ENCODE measurements at regions not wholly inside any gene's neighbourhood (a gene's known extent, or its start where the extent isn't known, plus 50 kb on each side); places are given as distances from the start of the nearest gene placed in this dataset.

- POLR2A ChIA-PET (ENCODE audit: low non-redundant PET), result no interaction called here
These were observed 56.9 kb upstream of the EDNRB start for GRCh38 chr13:77975358-77976042.

DNA sequence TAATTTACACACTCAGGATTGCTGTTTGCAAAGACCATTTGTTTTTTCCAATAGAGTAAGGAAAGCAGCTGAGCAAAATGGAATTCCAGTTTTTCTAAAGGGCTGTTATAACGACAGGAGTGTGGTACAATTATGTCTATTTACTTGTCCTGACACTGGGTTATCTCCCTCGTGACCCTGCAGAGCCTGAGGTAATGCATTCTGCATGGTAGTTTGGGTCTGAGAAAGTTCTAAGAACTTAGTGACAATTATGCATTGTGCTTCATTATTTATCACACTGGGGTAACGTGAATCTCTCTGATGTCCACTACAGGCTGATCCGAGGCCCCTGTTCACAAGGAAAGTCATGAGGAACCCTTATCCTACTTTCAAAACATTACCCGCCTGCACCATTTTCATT is 50.7 kb upstream of the EDNRB start:
- TF ChIP-seq, protein P1, sequence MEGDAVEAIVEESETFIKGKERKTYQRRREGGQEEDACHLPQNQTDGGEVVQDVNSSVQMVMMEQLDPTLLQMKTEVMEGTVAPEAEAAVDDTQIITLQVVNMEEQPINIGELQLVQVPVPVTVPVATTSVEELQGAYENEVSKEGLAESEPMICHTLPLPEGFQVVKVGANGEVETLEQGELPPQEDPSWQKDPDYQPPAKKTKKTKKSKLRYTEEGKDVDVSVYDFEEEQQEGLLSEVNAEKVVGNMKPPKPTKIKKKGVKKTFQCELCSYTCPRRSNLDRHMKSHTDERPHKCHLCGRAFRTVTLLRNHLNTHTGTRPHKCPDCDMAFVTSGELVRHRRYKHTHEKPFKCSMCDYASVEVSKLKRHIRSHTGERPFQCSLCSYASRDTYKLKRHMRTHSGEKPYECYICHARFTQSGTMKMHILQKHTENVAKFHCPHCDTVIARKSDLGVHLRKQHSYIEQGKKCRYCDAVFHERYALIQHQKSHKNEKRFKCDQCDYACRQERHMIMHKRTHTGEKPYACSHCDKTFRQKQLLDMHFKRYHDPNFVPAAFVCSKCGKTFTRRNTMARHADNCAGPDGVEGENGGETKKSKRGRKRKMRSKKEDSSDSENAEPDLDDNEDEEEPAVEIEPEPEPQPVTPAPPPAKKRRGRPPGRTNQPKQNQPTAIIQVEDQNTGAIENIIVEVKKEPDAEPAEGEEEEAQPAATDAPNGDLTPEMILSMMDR (conservative IDR thresholded peaks at IDR 0.05; ENCODE audit: low read depth), result no peak
- H3K27ac ChIP-seq, result no peak overlapping the region
- CTCF ChIA-PET, result no interaction called here
- POLR2A ChIA-PET (ENCODE audit: low non-redundant PET), result no interaction called here
- DNase-seq (ENCODE audit: low spot score), result no peak

More at GRCh38 chr13:77975358-77976042, 56.9 kb upstream of the EDNRB start:
- TF ChIP-seq, protein P1 (conservative IDR thresholded peaks at IDR 0.05; ENCODE audit: low read depth), result no peak
- no peak overlapping the region for H3K27ac ChIP-seq
- no peak for DNase-seq (ENCODE audit: low spot score)
- CTCF ChIA-PET, result no interaction called here
